Stimulated activated CD4-positive, alpha-beta T cell treated with anti-CD3 and anti-CD28 coated beads, Interleukin-12 subunit alpha, Interleukin-12 subunit beta, amount 100 ng/mL, for 48 hours (primary cell): ENCODE measurements at regions not wholly inside any gene's neighbourhood (a gene's known extent, or its start where the extent isn't known, plus 50 kb on each side); places are given as distances from the start of the nearest gene placed in this dataset.
"Not testable (repeated sequence)": the region's sequence is repeated elsewhere in the genome, so short reads cannot be mapped to it uniquely, and the experiment has no call there.

Experiments used
- DNase-seq, 3 donors: peaks; one replicate each; pipeline ENCODE4 v3.0.0-alpha.2; 2020; ENCODE audit warnings: low read depth in 2 of 3, low spot score in 1 of 3

- DNase-seq, result no peak
Measured at GRCh38 chrX:11836284-11836683, 78.2 kb downstream of the MSL3 start.

GRCh38 chrX:11837437-11837836 is 79.4 kb downstream of the MSL3 start:
- DNase-seq, result no peak

GRCh38 chrX:11864171-11864570 is 106.1 kb downstream of the MSL3 start:
- DNase-seq, result no peak

GRCh38 chrX:11867610-11868345 is 109.7 kb downstream of the MSL3 start:
- DNase-seq, result no peak

- DNase-seq, result no peak
Measured at GRCh38 chrX:11870789-11871188, 112.8 kb downstream of the MSL3 start.

GRCh38 chrX:11881485-11882170 is 123.6 kb downstream of the MSL3 start:
- no peak for DNase-seq

- no peak for DNase-seq
Measured at GRCh38 chrX:11886745-11887144, 128.7 kb downstream of the MSL3 start.

GRCh38 chrX:11887175-11887574 is 129.1 kb downstream of the MSL3 start:
- DNase-seq, result no peak

GRCh38 chrX:11888421-11888820 is 130.4 kb downstream of the MSL3 start:
- no peak for DNase-seq

GRCh38 chrX:11889791-11890190 is 131.8 kb downstream of the MSL3 start:
- no peak for DNase-seq

- DNase-seq, result no peak
Measured at GRCh38 chrX:11890836-11891514, 132.9 kb downstream of the MSL3 start.

GRCh38 chrX:11893933-11894710 is 136.1 kb downstream of the MSL3 start:
- DNase-seq, result no peak

GRCh38 chrX:11899091-11899490 is 141.1 kb downstream of the MSL3 start:
- DNase-seq, result no peak

- not testable (repeated sequence) for DNase-seq
Measured at GRCh38 chrX:11905933-11906332, 147.9 kb downstream of the MSL3 start.

- DNase-seq, result peak in 2 of 3 donors; percentile 5 to 27
Measured at GRCh38 chrX:11908371-11908770, 150.3 kb downstream of the MSL3 start.

GRCh38 chrX:11913001-11913400 is 155.0 kb downstream of the MSL3 start:
- no peak for DNase-seq

GRCh38 chrX:11929476-11929875 is 171.4 kb downstream of the MSL3 start:
- DNase-seq, result no peak

- no peak for DNase-seq
Measured at GRCh38 chrX:11932423-11932822, 174.4 kb downstream of the MSL3 start.

- no peak for DNase-seq
Measured at GRCh38 chrX:11934089-11934488, 176.1 kb downstream of the MSL3 start.

GRCh38 chrX:11941571-11941970 is 183.5 kb downstream of the MSL3 start:
- no peak for DNase-seq

GRCh38 chrX:11944501-11944900 is 186.5 kb downstream of the MSL3 start:
- DNase-seq, result no peak
